ENCODE measurements at regions not wholly inside any gene's neighbourhood (a gene's known extent, or its start where the extent isn't known, plus 50 kb on each side); places are given as distances from the start of the nearest gene placed in this dataset.
"Not testable (repeated sequence)": the region's sequence is repeated elsewhere in the genome, so short reads cannot be mapped to it uniquely, and the experiment has no call there.

- not testable (repeated sequence) for H3K27ac ChIP-seq (ENCODE audit: insufficient read depth, low read length); H3K4me1 ChIP-seq (ENCODE audit: control insufficient read depth, extremely low read depth, insufficient read depth, low read length); H3K27me3 ChIP-seq (ENCODE audit: control insufficient read depth, insufficient read depth, low read length); DNase-seq (ENCODE audit: low read depth in 2 of 2); H3K36me3 ChIP-seq (ENCODE audit: control insufficient read depth, insufficient read depth, low read length); H3K4me2 ChIP-seq (ENCODE audit: extremely low read depth, insufficient read depth, low read length); H4K20me1 ChIP-seq (ENCODE audit: control insufficient read depth, extremely low read depth, insufficient read depth, low read length); H3K9me3 ChIP-seq (ENCODE audit: control insufficient read depth, insufficient read depth, low read depth, low read length); H2AFZ ChIP-seq (ENCODE audit: low read length); H3K4me3 ChIP-seq (replicated peaks in 1 of 4; ENCODE audit: control extremely low read depth in 1 of 4, insufficient read depth in 1 of 4, low read depth in 3 of 4, low read length in 4 of 4); H3K9ac ChIP-seq (ENCODE audit: insufficient read depth, low read length)
- peaks cover 60% of the 10 kb centered on the region for H3K79me2 ChIP-seq (ENCODE audit: control insufficient read depth, insufficient read depth, low read length)
Measured at GRCh38 chr7:35853194-35853593, 52.3 kb downstream of the SEPTIN7 start.

GRCh38 chr7:35854311-35854710 is 53.5 kb downstream of the SEPTIN7 start:
- Histone ChIP-seq H3K27ac (ENCODE audit: insufficient read depth, low read length) (no peak overlapping the region), H4K20me1 (ENCODE audit: control insufficient read depth, extremely low read depth, insufficient read depth, low read length) (no peaks in the 10 kb centered on the region), H3K4me2 (ENCODE audit: extremely low read depth, insufficient read depth, low read length) (no peak overlapping the region), H3K9me3 (ENCODE audit: control insufficient read depth, insufficient read depth, low read depth, low read length) (no peaks in the 10 kb centered on the region), H3K4me3 (replicated peaks in 1 of 4; ENCODE audit: control extremely low read depth in 1 of 4, insufficient read depth in 1 of 4, low read depth in 3 of 4, low read length in 4 of 4) (no peak overlapping the region), H3K36me3 (ENCODE audit: control insufficient read depth, insufficient read depth, low read length) (no peaks in the 10 kb centered on the region), H2AFZ (ENCODE audit: low read length) (no peak overlapping the region), H3K4me1 (ENCODE audit: control insufficient read depth, extremely low read depth, insufficient read depth, low read length) (no peaks in the 10 kb centered on the region), H3K27me3 (ENCODE audit: control insufficient read depth, insufficient read depth, low read length) (no peaks in the 10 kb centered on the region), H3K79me2 (ENCODE audit: control insufficient read depth, insufficient read depth, low read length) (peaks cover 62% of the 10 kb centered on the region), H3K9ac (ENCODE audit: insufficient read depth, low read length) (no peak overlapping the region)
- no peak for DNase-seq (ENCODE audit: low read depth in 2 of 2)
- TF ChIP-seq EZH2 (IDR thresholded peaks at IDR 0.05; ENCODE audit: low read length, missing control alignments): no peak
- no peak for TF ChIP-seq CTCF (conservative IDR thresholded peaks at IDR 0.05 in 1 of 2, IDR thresholded peaks at IDR 0.05 in 1 of 2; ENCODE audit: low read depth in 1 of 2, low read length in 2 of 2)

- no peak overlapping the region for H2AFZ ChIP-seq (ENCODE audit: low read length)
- no peaks in the 10 kb centered on the region for H3K9me3 ChIP-seq (ENCODE audit: control insufficient read depth, insufficient read depth, low read depth, low read length)
- no peak overlapping the region for H3K27ac ChIP-seq (ENCODE audit: insufficient read depth, low read length)
- H3K4me2 ChIP-seq (ENCODE audit: extremely low read depth, insufficient read depth, low read length): no peak overlapping the region
- TF ChIP-seq CTCF (conservative IDR thresholded peaks at IDR 0.05 in 1 of 2, IDR thresholded peaks at IDR 0.05 in 1 of 2; ENCODE audit: low read depth in 1 of 2, low read length in 2 of 2) (no peak), EZH2 (IDR thresholded peaks at IDR 0.05; ENCODE audit: low read length, missing control alignments) (no peak)
- no peak for DNase-seq (ENCODE audit: low read depth in 2 of 2)
- peaks cover 72% of the 10 kb centered on the region for H3K79me2 ChIP-seq (ENCODE audit: control insufficient read depth, insufficient read depth, low read length)
- H3K27me3 ChIP-seq (ENCODE audit: control insufficient read depth, insufficient read depth, low read length): no peaks in the 10 kb centered on the region
- no peak overlapping the region for H3K4me3 ChIP-seq (replicated peaks in 1 of 4; ENCODE audit: control extremely low read depth in 1 of 4, insufficient read depth in 1 of 4, low read depth in 3 of 4, low read length in 4 of 4)
- H3K9ac ChIP-seq (ENCODE audit: insufficient read depth, low read length): no peak overlapping the region
- H3K36me3 ChIP-seq (ENCODE audit: control insufficient read depth, insufficient read depth, low read length): no peaks in the 10 kb centered on the region
- H4K20me1 ChIP-seq (ENCODE audit: control insufficient read depth, extremely low read depth, insufficient read depth, low read length): no peaks in the 10 kb centered on the region
- no peaks in the 10 kb centered on the region for H3K4me1 ChIP-seq (ENCODE audit: control insufficient read depth, extremely low read depth, insufficient read depth, low read length)
Measured at GRCh38 chr7:35856175-35856574, 55.3 kb downstream of the SEPTIN7 start.
